LNCaP clone FGC (cell line): ENCODE measurements at regions not wholly inside any gene's neighbourhood (a gene's known extent, or its start where the extent isn't known, plus 50 kb on each side); places are given as distances from the start of the nearest gene placed in this dataset.

Experiments used
- DNase-seq: peaks from one replicate; pipeline ENCODE4 v3.0.0-alpha.2; 2011; ENCODE audit warnings: low read depth
- H3K4me3 ChIP-seq: 2 replicates; pipeline ENCODE4 v1.5.1; 2011; ENCODE audit warnings: mild to moderate bottlenecking, low read depth, low read length, control low read depth
- CTCF ChIP-seq: IDR thresholded peaks from 2 replicates; pipeline ENCODE4 v1.5.1; 2012; ENCODE audit warnings: mild to moderate bottlenecking; ENCODE audit not compliant: control insufficient read depth, insufficient read depth; ENCODE audit errors: extremely low read depth

DNA sequence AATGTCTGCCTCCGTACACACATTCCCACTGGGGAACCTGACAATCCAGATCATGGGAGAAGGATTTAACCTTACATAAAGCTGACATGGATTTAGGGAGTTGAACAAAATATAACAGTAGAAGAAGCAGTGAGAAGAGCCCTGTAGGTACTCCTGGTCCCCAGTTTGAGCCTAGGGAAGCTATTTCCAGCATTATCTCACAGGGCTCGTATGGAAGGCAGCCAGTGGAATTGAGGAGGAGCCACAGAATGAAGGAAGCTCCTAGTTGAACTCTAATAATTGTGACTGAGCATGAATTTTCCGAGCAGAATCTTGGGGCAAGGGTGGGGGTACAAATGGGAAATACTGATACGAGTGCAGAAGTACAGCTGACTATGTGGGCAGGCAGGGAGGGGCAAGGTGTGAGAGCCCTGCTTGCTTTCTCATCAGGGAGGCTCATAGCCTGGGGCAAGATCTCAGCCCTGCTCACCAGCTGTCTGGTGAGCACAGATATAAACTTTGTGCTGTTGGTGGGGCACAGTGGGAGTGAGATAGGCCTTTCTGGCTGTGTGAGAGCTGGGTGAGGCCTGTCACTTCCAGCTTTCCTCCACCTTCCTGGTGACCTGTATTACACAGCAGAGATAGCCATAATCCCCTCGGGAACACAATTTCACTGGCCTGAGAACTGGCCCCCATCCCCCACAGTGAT lies 290.7 kb upstream of the IL12B start:
- no peak for TF ChIP-seq CTCF
- DNase-seq = no peak

GRCh38 chr5:159628703-159629102 lies 287.6 kb upstream of the ADRA1B start:
- DNase-seq = no peak
- no peak for TF ChIP-seq CTCF
- H3K4me3 ChIP-seq = no peak overlapping the region

More for the DNA sequence above, 290.7 kb upstream of the IL12B start:
- H3K4me3 ChIP-seq = no peak overlapping the region

GRCh38 chr5:159629158-159629557 lies 287.1 kb upstream of the ADRA1B start:
- TF ChIP-seq CTCF = no peak
- DNase-seq = no peak
- no peak overlapping the region for H3K4me3 ChIP-seq

- DNase-seq = no peak
- no peak for TF ChIP-seq CTCF
- H3K4me3 ChIP-seq = no peak overlapping the region
Observed at GRCh38 chr5:159630545-159630944, 285.7 kb upstream of the ADRA1B start.

DNA sequence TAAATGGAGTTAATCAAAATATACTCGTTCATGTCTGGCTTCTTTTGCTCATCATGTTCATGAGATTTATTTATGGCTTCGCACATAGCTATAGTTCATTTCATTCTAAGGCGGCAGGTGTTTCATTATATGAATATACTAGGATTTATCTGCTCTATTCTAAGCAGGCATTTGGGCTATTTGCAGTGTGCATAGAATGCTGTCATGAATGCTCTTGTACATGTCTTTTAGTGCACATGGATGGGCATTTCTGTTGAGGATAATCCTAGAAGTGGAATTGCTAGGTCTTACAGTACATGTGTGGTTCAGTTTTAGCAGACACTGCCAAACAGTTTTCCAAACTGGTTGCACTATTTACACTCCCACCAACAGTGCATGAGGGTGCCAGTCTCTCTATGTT lies 285.3 kb upstream of the ADRA1B start:
- no peak for TF ChIP-seq CTCF
- DNase-seq = no peak
- no peak overlapping the region for H3K4me3 ChIP-seq

GRCh38 chr5:159632866-159633265 lies 283.4 kb upstream of the ADRA1B start:
- H3K4me3 ChIP-seq = no peak overlapping the region
- DNase-seq = no peak
- TF ChIP-seq CTCF = no peak

DNA sequence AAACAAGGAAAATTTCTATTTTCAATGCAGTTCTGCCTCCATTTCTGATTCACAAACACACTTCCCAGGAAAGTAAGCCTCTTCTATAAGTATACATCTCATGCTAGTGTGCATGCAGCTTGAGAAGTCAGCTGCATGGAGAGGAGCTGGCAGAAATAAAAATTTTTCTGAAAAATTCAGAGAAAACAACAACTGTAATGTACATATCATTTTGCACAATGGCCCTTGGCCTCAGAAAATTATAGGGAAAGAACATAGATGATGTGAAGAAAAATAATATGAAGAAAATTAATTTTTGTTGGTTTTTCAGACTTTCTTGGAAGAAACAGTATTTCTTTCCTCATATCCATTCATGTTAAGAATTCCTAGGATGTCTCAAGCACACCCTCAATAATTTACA lies 277.8 kb upstream of the ADRA1B start:
- no peak for TF ChIP-seq CTCF
- no peak for DNase-seq
- H3K4me3 ChIP-seq = no peak overlapping the region
